CD8-positive, alpha-beta memory T cell (primary cell): ENCODE measurements at regions not wholly inside any gene's neighbourhood (a gene's known extent, or its start where the extent isn't known, plus 50 kb on each side); places are given as distances from the start of the nearest gene placed in this dataset.
"Not testable (repeated sequence)": the region's sequence is repeated elsewhere in the genome, so short reads cannot be mapped to it uniquely, and the experiment has no call there.

ENCODE experiments used
- CTCF ChIA-PET: fragments of 350-600 bp; sonication (Branson Sonifier 250); formaldehyde crosslinking; loops from one replicate; lab custom pipeline; 2021; ENCODE audit warnings: antibody characterized with exemption; lab: Charles Lee
- POLR2A ChIA-PET: fragments of 350-600 bp; sonication (Branson Sonifier 250); formaldehyde crosslinking; loops from one replicate; lab custom pipeline; 2021; ENCODE audit warnings: antibody characterized with exemption; lab: Charles Lee
- DNase-seq, 5 donors: peaks; one replicate each; pipeline versions ENCODE4 v3.0.0 to v3.0.0-alpha.2; 2020 to 2022; ENCODE audit warnings: mixed read lengths in 1 of 5
- H3K27ac ChIP-seq: one replicate; pipeline ENCODE4 v1.7.0; 2013; ENCODE audit warnings: low read depth, mild to moderate bottlenecking, low read length, moderate library complexity
- H3K27me3 ChIP-seq: 2 replicates; pipeline ENCODE4 v1.7.0; 2013; ENCODE audit warnings: low read length, mild to moderate bottlenecking; ENCODE audit not compliant: insufficient read depth, poor library complexity, severe bottlenecking
- H3K36me3 ChIP-seq: 2 replicates; pipeline ENCODE4 v1.7.0; 2013; ENCODE audit warnings: mild to moderate bottlenecking, low read length, moderate library complexity; ENCODE audit not compliant: insufficient read depth
- H3K4me1 ChIP-seq: 2 replicates; pipeline ENCODE4 v1.7.0; 2013; ENCODE audit warnings: mild to moderate bottlenecking, low read length, moderate library complexity; ENCODE audit not compliant: insufficient read depth
- H3K4me3 ChIP-seq: 2 replicates; pipeline ENCODE4 v1.7.0; 2013; ENCODE audit warnings: mild to moderate bottlenecking, low read length
- H3K9me3 ChIP-seq: 2 replicates; pipeline ENCODE4 v1.7.0; 2013; ENCODE audit warnings: mild to moderate bottlenecking, low read length
- H3K27ac Mint-ChIP-seq, 8 donors: one replicate each; pipeline ENCODE4 v1.8.0; 2020 to 2021; ENCODE audit warnings: mixed read lengths in 8 of 8, mild to moderate bottlenecking in 6 of 8, inconsistent platforms in 3 of 8, moderate library complexity in 3 of 8
- H3K27me3 Mint-ChIP-seq, 2 donors: one replicate each; pipeline ENCODE4 v1.8.0; 2020 to 2021; ENCODE audit warnings: mixed read lengths in 2 of 2, mild to moderate bottlenecking in 1 of 2, moderate library complexity in 1 of 2
- H3K36me3 Mint-ChIP-seq, 3 donors: one replicate each; pipeline ENCODE4 v1.8.0; 2020 to 2021; ENCODE audit warnings: mixed read lengths in 3 of 3, inconsistent platforms in 1 of 3, mild to moderate bottlenecking in 1 of 3
- H3K4me1 Mint-ChIP-seq, 3 donors: one replicate each; pipeline ENCODE4 v1.8.0; 2020 to 2021; ENCODE audit warnings: mixed read lengths in 3 of 3, inconsistent platforms in 1 of 3, mild to moderate bottlenecking in 1 of 3
- H3K4me3 Mint-ChIP-seq, 7 donors: one replicate each; pipeline ENCODE4 v1.8.0; 2020 to 2021; ENCODE audit warnings: mixed read lengths in 7 of 7, mild to moderate bottlenecking in 6 of 7, moderate library complexity in 4 of 7, inconsistent platforms in 2 of 7
- H3K9me3 Mint-ChIP-seq, 5 donors: one replicate each; pipeline ENCODE4 v1.8.0; 2020 to 2022; ENCODE audit warnings: mixed read lengths in 5 of 5, mild to moderate bottlenecking in 3 of 5, moderate library complexity in 2 of 5, inconsistent platforms in 1 of 5

DNA sequence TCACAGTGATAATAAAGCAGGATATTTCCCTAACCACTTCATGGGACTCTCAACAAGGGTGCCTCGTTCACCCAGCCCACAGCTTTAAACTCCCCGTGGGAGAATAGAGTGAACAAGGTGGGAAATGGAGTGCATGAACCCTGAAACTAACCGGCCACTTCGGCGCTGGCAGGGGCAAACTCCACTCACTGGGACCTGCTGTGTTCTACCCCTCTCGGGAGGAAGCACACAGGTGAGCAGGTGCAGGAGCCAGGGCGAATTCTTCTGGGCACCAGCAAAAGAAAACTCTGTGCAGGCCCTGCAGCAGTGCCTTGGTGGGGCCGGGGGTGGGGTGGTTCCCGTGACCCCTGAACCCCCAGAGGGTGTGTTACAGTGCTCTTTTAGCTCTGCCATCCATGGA lies 2029.1 kb upstream of the LRRTM1 start:
- H3K27ac Mint-ChIP-seq = no peak overlapping the region
- Histone ChIP-seq H3K36me3 (no peaks in the 10 kb centered on the region), H3K27ac (no peak overlapping the region), H3K4me3 (no peak overlapping the region), H3K27me3 (no peaks in the 10 kb centered on the region), H3K9me3 (no peaks in the 10 kb centered on the region), H3K4me1 (no peaks in the 10 kb centered on the region)
- no peaks in the 10 kb centered on the region for H3K27me3 Mint-ChIP-seq
- H3K4me1 Mint-ChIP-seq = no peaks in the 10 kb centered on the region
- no peak for DNase-seq
- peaks cover 5 to 24% (median 9%) of the 10 kb centered on the region in 5 donors for H3K9me3 Mint-ChIP-seq
- H3K36me3 Mint-ChIP-seq = no peaks in the 10 kb centered on the region
- ChIA-PET CTCF (no interaction called here), POLR2A (no interaction called here)
- no peak overlapping the region for H3K4me3 Mint-ChIP-seq

DNA sequence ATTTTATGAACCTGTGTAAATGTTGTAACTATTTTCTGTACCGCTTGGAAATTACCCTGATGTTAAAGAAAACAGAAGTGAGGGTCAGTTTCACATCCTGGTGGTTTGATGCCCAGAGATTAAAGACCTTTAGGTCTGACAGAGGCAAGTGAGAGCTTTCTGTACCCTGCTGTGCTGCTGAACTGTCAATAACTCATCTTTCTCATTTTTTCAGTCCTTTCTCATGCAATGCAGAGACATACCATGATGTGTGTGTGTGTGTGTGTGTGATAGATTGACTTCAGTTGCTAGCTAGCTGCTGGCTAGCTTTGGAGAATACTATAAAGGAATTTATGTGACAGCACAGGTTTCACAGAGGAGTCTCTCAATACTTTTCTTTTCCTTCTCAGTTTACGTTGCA lies 2025.6 kb upstream of the LRRTM1 start:
- Mint-ChIP-seq H3K27ac (no peak overlapping the region), H3K9me3 (peaks cover 13 to 22% (median 16%) of the 10 kb centered on the region in 5 donors), H3K4me1 (no peaks in the 10 kb centered on the region), H3K36me3 (no peaks in the 10 kb centered on the region), H3K4me3 (no peak overlapping the region), H3K27me3 (no peaks in the 10 kb centered on the region)
- Histone ChIP-seq H3K36me3 (no peaks in the 10 kb centered on the region), H3K27ac (no peak overlapping the region), H3K9me3 (no peaks in the 10 kb centered on the region), H3K4me3 (no peak overlapping the region), H3K4me1 (no peaks in the 10 kb centered on the region), H3K27me3 (no peaks in the 10 kb centered on the region)
- ChIA-PET POLR2A (no interaction called here), CTCF (no interaction called here)
- DNase-seq = no peak

GRCh38 chr2:82326180-82326767 lies 2021.7 kb upstream of the LRRTM1 start:
- H3K27ac Mint-ChIP-seq, H3K27me3 ChIP-seq, DNase-seq, CTCF ChIA-PET, H3K4me1 ChIP-seq, H3K36me3 Mint-ChIP-seq, POLR2A ChIA-PET, H3K4me1 Mint-ChIP-seq, H3K4me3 ChIP-seq, H3K4me3 Mint-ChIP-seq, H3K9me3 ChIP-seq, H3K36me3 ChIP-seq, H3K27ac ChIP-seq, H3K27me3 Mint-ChIP-seq: not testable (repeated sequence)
- H3K9me3 Mint-ChIP-seq = peaks cover 11 to 22% (median 18%) of the 10 kb centered on the region in 5 donors

DNA sequence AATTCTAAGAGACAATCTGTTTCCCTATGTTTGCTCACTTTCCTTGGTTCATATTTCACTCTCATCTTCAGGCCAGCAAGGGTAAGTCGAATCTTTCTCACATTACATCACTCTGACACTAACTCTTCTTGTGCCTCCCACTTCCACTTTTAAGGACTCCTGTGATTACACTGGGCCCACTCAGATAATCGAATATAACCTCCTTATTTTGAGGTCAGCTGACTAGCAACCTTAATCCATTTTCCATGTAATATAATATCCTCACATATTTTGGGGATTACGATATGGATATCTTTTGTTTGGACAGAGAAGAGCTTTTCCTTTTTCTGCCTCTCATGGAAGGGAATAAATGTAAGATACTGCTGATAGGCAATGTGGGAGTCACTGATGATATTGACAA lies 2015.7 kb upstream of the LRRTM1 start:
- Histone ChIP-seq H3K4me1 (no peaks in the 10 kb centered on the region), H3K27me3 (no peaks in the 10 kb centered on the region), H3K9me3 (no peaks in the 10 kb centered on the region), H3K4me3 (no peak overlapping the region), H3K27ac (no peak overlapping the region), H3K36me3 (no peaks in the 10 kb centered on the region)
- H3K27me3 Mint-ChIP-seq = no peaks in the 10 kb centered on the region
- H3K36me3 Mint-ChIP-seq = no peaks in the 10 kb centered on the region
- no peak overlapping the region for H3K4me3 Mint-ChIP-seq
- H3K27ac Mint-ChIP-seq = no peak overlapping the region
- no peaks in the 10 kb centered on the region for H3K4me1 Mint-ChIP-seq
- ChIA-PET CTCF (no interaction called here), POLR2A (no interaction called here)
- DNase-seq = no peak
- peaks cover 3 to 32% (median 7%) of the 10 kb centered on the region in 5 donors for H3K9me3 Mint-ChIP-seq

DNA sequence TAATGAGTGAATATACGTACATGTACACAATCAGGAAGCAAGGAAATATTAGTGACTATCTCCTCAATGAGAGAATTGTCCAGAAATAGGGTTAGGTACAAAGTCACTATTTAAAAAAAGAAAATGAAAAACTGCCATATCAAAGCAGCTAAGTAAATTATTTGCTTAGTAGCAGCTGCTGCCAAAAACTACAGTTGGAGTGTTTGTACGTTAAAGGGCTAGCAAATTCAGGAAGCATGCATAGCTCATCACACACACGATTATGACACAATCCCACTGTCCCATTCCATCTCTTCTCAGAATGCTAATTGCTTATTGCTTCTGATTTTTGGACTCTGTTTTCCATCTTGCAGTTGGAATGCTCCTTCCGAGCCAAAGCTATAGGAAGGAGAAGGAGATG lies 2012.5 kb upstream of the LRRTM1 start:
- no peak overlapping the region for H3K4me3 Mint-ChIP-seq
- Histone ChIP-seq H3K36me3 (no peaks in the 10 kb centered on the region), H3K4me3 (no peak overlapping the region), H3K27me3 (no peaks in the 10 kb centered on the region), H3K27ac (no peak overlapping the region), H3K4me1 (no peaks in the 10 kb centered on the region), H3K9me3 (no peaks in the 10 kb centered on the region)
- H3K27ac Mint-ChIP-seq = no peak overlapping the region
- ChIA-PET CTCF (no interaction called here), POLR2A (no interaction called here)
- no peaks in the 10 kb centered on the region for H3K36me3 Mint-ChIP-seq
- no peak for DNase-seq
- peaks cover 3 to 37% (median 6%) of the 10 kb centered on the region in 5 donors for H3K9me3 Mint-ChIP-seq
- H3K4me1 Mint-ChIP-seq = no peaks in the 10 kb centered on the region
- no peaks in the 10 kb centered on the region for H3K27me3 Mint-ChIP-seq

DNA sequence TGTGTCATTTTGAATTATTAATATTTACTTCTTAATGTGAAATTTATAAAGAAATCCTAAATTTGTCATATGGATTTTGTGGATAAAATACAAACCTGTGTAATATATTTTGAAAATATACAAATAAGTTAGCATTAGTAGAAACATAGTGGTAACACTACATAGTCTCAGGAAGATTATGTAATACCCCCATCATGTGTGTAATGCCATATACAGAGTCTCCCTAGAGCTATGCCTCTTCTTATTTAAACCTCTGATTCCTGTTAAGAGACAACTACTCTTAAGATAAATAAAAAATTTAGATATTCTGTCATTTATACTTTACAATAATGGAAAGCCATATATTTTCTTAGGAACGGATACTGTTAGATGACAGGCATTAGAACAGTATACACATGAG lies 2012.0 kb upstream of the LRRTM1 start:
- CTCF ChIA-PET = no interaction called here

GRCh38 chr2:82314836-82315472 lies 2010.4 kb upstream of the LRRTM1 start:
- no peak for DNase-seq
- Mint-ChIP-seq H3K36me3 (no peaks in the 10 kb centered on the region), H3K4me1 (no peaks in the 10 kb centered on the region), H3K9me3 (peaks cover 3 to 29% (median 12%) of the 10 kb centered on the region in 5 donors), H3K27me3 (no peaks in the 10 kb centered on the region), H3K27ac (no peak overlapping the region), H3K4me3 (no peak overlapping the region)
- Histone ChIP-seq H3K9me3 (no peaks in the 10 kb centered on the region), H3K4me3 (no peak overlapping the region), H3K4me1 (no peaks in the 10 kb centered on the region), H3K36me3 (no peaks in the 10 kb centered on the region), H3K27me3 (no peaks in the 10 kb centered on the region), H3K27ac (no peak overlapping the region)
- ChIA-PET POLR2A (no interaction called here), CTCF (no interaction called here)

More for the DNA sequence above, 2012.0 kb upstream of the LRRTM1 start:
- H3K4me1 ChIP-seq = no peaks in the 10 kb centered on the region
- H3K36me3 Mint-ChIP-seq = no peaks in the 10 kb centered on the region
- H3K4me1 Mint-ChIP-seq = no peaks in the 10 kb centered on the region
- no peaks in the 10 kb centered on the region for H3K27me3 ChIP-seq
- no peak overlapping the region for H3K27ac Mint-ChIP-seq
- no peak for DNase-seq
- POLR2A ChIA-PET = no interaction called here
- H3K4me3 Mint-ChIP-seq = no peak overlapping the region
- H3K27ac ChIP-seq = no peak overlapping the region
- no peak overlapping the region for H3K4me3 ChIP-seq
- no peaks in the 10 kb centered on the region for H3K9me3 ChIP-seq
- H3K27me3 Mint-ChIP-seq = no peaks in the 10 kb centered on the region
- H3K36me3 ChIP-seq = no peaks in the 10 kb centered on the region
- peaks cover 3 to 37% (median 8%) of the 10 kb centered on the region in 5 donors for H3K9me3 Mint-ChIP-seq

GRCh38 chr2:82307511-82307910 lies 2003.0 kb upstream of the LRRTM1 start:
- H3K36me3 Mint-ChIP-seq = no peaks in the 10 kb centered on the region
- H3K9me3 ChIP-seq = no peaks in the 10 kb centered on the region
- no peaks in the 10 kb centered on the region for H3K27me3 ChIP-seq
- no peak overlapping the region for H3K27ac Mint-ChIP-seq
- POLR2A ChIA-PET = no interaction called here
- peaks cover 2 to 30% (median 12%) of the 10 kb centered on the region in 5 donors for H3K9me3 Mint-ChIP-seq
- H3K4me3 Mint-ChIP-seq = no peak overlapping the region
- no peaks in the 10 kb centered on the region for H3K27me3 Mint-ChIP-seq
- H3K4me1 Mint-ChIP-seq = no peaks in the 10 kb centered on the region
- H3K27ac ChIP-seq = no peak overlapping the region
- H3K4me1 ChIP-seq = no peaks in the 10 kb centered on the region
- CTCF ChIA-PET = no interaction called here
- DNase-seq = no peak
- no peak overlapping the region for H3K4me3 ChIP-seq
- H3K36me3 ChIP-seq = no peaks in the 10 kb centered on the region
